Keratinocyte (primary cell): ENCODE measurements at regions not wholly inside any gene's neighbourhood (a gene's known extent, or its start where the extent isn't known, plus 50 kb on each side); places are given as distances from the start of the nearest gene placed in this dataset.

Experiments
- EZH2 ChIP-seq: IDR thresholded peaks from one replicate; pipeline ENCODE4 v1.6.1; 2012; ENCODE audit warnings: inconsistent platforms, mild to moderate bottlenecking, low read length, moderate library complexity
- TF ChIP-seq, protein P1 (sequence below), 3 experiments: IDR thresholded peaks in 1 of 3; conservative IDR thresholded peaks in 1 of 3; optimal IDR thresholded peaks in 1 of 3; 2 replicates in 2 of 3; 3 replicates in 1 of 3; pipeline versions ENCODE3 to v1.5.1; 2011; ENCODE audit warnings: low read length in 3 of 3, mild to moderate bottlenecking in 3 of 3, moderate library complexity in 2 of 3, control low read depth in 1 of 3, inconsistent platforms in 1 of 3; ENCODE audit not compliant: insufficient read depth in 2 of 3; ENCODE audit errors: extremely low read depth in 1 of 3

DNA sequence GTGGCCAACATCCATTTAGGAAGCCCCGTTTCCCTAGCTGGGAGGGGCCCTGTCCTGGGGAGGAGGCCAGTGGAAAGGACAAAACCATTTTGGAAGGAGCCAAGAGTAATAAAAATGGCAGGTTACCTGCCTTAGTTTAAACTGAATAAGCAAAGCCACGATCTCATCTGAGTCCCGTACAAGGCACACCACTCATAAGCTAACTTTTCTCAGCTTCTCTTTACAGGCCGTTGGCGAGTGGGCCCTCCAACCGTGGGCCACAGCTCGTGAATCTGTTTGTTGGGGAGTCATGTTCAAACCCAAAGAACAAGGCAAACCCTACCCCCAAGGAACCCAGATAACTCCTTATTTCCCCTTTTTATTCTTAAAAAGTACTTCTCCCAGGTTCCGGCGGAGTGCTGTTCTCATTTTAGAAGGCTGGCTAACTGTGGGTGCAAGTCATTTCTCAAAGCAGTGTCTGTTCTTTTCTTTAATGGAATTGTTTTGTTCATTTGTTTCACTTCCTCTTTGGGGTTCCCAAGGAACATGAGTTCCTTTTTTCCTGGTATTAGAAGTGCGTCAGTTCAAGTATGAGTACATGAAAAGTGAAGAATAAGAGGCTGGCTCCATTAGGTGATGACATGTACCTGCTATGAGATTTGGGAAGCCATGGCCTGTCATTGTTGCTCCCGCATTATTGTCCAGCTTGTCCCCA lies 89.0 kb downstream of the PSMG1 start:
- TF ChIP-seq, protein P1, sequence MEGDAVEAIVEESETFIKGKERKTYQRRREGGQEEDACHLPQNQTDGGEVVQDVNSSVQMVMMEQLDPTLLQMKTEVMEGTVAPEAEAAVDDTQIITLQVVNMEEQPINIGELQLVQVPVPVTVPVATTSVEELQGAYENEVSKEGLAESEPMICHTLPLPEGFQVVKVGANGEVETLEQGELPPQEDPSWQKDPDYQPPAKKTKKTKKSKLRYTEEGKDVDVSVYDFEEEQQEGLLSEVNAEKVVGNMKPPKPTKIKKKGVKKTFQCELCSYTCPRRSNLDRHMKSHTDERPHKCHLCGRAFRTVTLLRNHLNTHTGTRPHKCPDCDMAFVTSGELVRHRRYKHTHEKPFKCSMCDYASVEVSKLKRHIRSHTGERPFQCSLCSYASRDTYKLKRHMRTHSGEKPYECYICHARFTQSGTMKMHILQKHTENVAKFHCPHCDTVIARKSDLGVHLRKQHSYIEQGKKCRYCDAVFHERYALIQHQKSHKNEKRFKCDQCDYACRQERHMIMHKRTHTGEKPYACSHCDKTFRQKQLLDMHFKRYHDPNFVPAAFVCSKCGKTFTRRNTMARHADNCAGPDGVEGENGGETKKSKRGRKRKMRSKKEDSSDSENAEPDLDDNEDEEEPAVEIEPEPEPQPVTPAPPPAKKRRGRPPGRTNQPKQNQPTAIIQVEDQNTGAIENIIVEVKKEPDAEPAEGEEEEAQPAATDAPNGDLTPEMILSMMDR (optimal IDR thresholded peaks at IDR 0.05 in 1 of 3, IDR thresholded peaks at IDR 0.05 in 1 of 3, conservative IDR thresholded peaks at IDR 0.05 in 1 of 3; ENCODE audit: extremely low read depth in 1 of 3, insufficient read depth in 2 of 3, low read length in 3 of 3): no peak
- TF ChIP-seq EZH2: no peak
